HL-60 (cell line): ENCODE measurements at regions not wholly inside any gene's neighbourhood (a gene's known extent, or its start where the extent isn't known, plus 50 kb on each side); places are given as distances from the start of the nearest gene placed in this dataset.

Experiments used
- CTCF ChIP-seq: IDR thresholded peaks from one replicate; pipeline ENCODE4 v1.5.1; 2011; ENCODE audit warnings: low read length, control low read depth, inconsistent platforms; ENCODE audit not compliant: insufficient read depth
- POLR2AphosphoS5 ChIP-seq: IDR thresholded peaks from 2 replicates; pipeline ENCODE4 v1.6.1; 2012; ENCODE audit warnings: low read depth

GRCh38 chr3:170740285-170740684, 129.7 kb downstream of the RPL22L1 start:
- TF ChIP-seq CTCF (no peak), POLR2AphosphoS5 (no peak)
